Stimulated activated CD4-positive, alpha-beta T cell treated with anti-CD3 and anti-CD28 coated beads, Interleukin-4, amount 100 ng/mL, for 4 hours (primary cell): ENCODE measurements at regions not wholly inside any gene's neighbourhood (a gene's known extent, or its start where the extent isn't known, plus 50 kb on each side); places are given as distances from the start of the nearest gene placed in this dataset.

ENCODE experiments used
- DNase-seq, 2 experiments: peaks; one replicate each; pipeline ENCODE4 v3.0.0-alpha.2; 2020

DNA sequence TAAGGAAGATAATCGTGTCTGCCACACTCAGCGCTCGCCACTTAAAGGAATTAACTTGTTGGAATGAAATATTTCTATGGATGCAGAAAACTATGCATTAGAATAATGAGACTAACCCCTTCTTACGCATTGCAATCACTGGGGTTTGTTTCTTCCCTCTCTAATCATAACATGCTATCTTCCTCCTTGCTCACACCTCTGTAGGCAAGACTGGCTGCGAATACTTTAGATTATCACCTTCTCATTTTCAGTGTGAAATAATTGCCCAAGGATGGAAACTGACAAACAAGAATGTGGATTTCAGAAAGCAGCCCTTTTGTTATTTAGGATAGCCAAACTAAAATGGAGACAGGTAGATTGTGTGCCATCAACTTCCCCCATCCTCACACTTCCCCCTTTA is 349.4 kb downstream of the MID1IP1 start:
- DNase-seq: no peak

DNA sequence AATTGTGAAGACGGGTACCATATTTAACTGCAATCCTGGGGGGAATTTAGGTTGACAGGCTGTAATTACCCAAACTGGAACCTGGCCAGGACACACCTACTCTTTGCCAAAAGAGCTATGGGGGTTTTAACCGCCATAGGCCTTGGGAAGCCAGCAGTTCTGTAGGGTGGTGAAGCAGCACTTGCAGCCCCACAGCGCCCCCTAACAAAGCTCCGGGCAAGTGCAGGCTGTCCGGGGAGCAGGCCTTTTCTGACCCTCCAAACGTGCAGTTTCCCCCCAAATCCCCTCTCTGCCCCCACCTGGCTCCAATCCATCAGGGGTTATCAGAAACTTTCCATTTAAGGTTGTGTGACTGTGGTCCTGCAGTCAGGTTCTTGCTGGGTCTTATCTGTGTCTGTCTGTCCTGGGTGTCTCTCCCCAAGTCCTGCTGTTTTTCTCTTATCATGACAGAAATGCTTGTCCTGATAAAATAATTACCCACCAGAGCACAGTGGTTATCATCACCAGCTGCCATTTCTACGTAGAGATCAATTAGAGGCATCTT is 350.9 kb downstream of the MID1IP1 start:
- DNase-seq: peak in 1 of 2 experiments; percentile 15

DNA sequence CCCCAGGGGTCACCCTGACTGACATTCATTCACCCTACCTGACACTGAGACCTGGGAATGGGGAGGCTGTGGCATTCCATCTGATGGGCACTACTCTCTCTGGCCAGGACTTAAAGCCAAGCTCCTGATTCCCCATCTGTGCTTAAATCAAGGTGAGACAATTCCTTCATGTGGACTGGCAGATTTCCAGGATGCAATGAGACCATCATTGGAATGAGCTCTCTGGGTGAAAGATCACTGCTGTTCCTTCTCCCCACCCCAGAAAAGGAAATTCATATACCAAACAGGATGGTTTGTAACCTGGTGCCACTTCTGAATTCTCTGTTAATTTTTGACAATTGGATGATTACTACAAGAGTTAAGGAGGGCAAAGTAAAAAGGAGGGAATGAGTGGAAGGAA is 354.8 kb downstream of the MID1IP1 start:
- no peak for DNase-seq

DNA sequence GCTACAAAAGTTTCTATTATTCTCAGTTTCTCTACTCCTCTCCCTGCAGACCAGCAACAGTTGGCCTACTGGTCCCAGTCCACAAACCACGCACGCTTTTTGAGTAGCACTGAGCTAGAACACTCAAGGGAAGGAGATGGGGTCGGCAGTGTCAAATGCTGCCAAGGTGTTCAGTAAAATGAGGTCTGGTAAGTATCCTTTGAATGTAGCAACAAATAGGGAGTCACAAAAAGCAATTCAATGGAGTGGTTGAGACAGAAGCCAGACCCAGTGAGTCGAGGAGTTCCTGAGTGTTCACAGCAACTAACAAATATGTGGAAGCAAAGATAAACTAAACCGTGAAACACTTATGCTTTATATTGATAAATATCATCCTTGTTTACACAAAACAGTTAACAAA is 355.7 kb downstream of the MID1IP1 start:
- DNase-seq: no peak

DNA sequence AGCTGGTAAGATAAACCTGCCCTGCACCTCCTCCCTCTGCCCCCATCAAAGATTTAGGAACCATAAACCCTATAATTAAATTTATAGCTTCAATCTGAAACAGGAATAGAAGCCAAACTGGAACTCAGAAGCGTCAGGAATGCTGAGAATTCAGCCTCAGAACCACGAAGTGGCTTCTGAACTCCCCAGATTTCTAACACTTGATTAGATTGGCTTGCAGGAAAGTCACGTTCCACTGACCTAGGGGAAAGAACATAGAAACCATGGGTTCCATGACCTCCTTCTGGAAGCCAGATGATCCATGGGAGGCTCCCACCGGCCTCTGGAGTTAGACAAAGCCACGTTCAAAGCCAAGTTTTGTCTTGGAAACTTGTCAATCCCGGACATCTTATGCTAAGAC is 356.5 kb downstream of the MID1IP1 start:
- DNase-seq: no peak

DNA sequence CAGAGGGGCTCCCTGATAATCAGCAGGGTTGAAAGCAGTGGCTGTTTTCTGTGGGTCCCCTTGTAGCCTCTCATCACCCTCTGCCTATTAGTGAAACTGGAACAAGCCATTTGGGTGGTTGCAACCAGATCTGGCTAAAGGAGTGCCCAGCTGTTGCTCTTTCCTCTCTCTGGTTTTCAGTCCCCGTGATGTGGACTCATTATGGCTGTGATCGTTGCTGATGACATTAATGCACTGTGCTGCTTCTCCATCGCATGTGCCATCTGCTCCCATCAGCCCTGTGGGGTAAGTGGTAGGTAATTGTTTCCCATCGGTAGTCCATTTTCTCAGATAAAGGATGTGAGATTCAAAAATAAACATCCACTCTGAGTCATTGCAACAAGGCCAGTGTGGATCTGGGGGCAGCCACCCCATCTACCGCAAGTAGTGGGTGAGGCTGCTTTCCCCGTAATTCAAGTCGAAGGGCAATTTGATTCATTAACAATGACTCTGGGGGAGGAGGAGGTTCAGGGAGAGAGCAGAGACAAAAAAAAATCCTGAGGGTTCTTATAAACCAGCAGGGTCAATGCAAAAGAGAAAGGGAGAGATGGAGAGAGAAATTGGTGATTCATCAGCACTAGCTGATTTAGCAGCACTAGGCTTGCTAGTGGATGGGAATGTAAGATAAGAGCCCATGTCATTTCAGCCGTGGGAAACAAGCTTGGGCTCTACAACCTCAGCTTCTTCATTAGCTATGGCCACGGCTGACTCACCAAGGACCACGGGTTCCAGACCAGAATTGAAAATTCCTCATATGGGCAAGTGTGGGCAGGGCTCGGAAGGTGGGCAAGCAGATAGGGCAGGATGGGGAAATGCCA is 357.8 kb downstream of the MID1IP1 start:
- no peak for DNase-seq

DNA sequence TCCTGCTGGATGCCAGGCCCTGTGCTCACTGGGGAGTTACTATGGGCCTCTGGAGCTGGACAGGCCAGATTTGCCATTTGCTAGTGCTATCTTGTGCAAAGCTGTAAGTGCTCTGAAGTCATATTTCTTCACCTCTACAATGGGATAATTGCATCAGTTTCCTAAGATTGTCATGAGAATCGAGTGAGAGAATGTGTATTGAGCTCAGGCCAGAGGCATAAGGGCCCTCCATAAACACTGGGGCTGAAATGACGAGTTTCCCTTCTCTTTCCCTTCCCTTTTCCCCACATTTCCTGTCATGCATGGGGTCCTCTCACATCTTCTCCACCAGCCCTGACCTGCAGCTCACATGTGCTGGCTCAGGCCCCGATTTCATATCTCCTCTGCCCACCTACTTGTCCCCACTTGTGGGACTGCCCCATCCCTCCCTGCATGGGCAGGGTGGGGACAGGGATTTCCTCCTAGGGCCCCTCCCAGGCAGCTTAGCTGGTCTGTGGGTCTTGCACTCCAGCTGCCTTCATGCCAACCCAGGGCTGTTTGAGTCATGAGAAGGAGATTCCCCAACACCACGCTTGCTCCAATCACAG is 358.8 kb downstream of the MID1IP1 start:
- DNase-seq: no peak

DNA sequence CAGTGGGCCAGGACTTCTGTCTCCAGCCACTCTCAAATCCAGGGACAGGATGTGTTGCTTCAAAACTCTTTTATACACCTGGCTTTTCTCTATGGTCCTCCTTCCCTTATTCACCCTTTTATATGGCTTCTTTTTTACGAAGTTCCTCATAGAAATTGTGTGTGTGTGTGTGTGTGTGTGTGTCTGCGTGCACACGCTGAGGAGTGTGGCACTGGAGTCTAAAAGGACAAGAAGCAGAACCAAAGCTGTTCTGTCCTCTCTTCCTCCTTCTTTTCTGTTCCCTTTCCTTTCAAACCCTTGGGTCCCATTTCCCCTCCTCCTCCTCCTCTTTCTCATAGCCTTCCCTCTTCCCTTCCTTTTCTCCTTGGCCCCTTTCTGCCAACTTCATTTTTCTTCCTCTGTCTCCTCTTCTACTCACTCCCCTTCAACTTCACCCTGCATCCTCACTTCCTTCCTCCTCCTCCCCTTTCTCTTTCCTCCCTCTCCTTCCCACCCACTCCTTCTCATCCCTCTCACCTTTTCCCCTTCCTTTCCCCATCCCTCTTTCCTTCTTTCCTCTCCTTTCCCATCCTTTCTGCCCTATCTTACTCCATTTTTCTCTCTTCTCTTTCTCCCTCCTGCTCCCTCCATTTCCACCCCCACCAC is 360.5 kb downstream of the MID1IP1 start:
- DNase-seq: no peak

DNA sequence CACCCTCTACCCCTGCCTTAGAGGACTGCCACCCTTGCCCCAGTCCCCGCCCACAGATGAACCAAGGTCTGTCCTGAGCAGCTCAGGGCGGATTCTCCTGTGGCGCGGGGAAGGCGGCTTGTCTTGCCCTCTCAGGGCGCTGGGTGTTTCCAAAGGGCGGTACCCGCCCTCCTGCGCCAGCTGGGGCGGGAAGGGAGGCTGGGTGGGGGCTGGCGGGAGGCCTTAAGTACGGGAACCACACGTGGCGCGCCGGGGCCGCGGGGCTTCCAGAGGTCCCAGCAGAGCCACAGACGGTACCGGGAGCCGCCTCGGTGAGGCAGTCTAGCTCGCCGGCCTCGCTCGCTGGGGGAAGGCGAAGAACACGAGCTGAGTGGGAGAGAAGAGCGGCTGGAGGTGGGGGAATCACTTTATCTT is 361.1 kb downstream of the MID1IP1 start:
- peak; percentile 55 to 65 for DNase-seq

DNA sequence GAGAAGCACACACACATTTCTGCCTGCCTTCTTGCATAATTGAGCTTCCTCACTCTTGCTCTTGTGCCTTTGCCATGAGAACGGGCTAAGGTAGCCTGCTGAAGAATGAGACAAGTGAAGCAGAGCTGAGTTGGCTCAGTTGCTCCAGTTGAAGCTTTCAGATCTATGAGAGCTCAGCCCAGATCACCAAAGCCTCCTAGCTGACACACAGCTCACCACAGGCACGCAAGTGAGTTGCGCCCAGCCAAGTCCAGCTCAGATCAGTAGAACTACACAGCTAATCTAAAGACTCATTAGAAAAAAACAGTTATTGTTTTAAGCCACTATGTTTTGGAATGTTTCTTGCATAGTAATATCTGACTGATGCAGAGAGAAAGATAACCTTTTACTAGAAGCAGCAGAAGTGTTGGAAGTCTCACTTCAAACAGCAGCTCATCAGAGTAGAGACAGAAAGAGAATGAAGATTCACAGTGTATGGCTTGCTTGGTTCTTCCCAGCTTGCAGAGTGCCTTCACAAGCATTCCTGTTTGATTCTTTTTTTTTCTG is 362.4 kb downstream of the MID1IP1 start:
- DNase-seq: no peak

DNA sequence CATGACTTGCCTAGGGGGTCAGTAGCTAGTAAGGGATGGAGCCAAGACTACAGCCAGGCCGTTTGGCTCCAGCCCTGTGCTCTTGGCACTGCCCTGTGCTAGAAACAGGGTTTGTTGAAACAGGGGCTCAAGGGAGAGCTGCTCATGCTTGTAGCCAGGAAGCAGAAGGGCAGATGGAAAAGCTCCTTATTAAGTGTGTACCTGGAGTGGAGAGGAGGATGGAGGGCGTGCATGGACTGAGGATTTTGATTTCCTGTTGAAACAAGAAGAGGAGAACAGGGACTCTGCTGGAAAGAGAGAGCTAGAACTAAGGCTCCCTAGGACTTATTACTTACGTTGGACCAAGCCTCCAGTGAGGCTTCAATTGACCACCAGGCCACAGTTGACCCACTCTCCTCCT is 363.0 kb downstream of the MID1IP1 start:
- no peak for DNase-seq

DNA sequence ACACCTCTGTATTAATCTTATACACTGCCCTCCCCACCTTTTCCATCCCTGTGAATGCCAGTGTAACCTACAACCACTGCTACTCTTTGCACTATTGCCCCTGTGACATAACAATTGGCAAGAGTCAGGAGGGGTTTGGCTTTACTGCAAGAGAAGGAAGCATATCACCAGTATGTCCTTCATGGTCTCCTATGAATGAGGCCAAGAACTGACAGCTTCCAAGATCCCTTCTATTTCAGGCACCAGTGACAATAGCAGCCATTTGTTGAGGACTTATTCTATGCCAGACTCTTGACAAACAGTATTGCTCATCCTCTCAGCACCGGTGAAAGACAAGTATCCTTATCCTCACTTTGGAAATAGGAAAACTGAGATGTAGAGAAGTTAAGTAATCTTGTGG is 363.9 kb downstream of the MID1IP1 start:
- DNase-seq: no peak

DNA sequence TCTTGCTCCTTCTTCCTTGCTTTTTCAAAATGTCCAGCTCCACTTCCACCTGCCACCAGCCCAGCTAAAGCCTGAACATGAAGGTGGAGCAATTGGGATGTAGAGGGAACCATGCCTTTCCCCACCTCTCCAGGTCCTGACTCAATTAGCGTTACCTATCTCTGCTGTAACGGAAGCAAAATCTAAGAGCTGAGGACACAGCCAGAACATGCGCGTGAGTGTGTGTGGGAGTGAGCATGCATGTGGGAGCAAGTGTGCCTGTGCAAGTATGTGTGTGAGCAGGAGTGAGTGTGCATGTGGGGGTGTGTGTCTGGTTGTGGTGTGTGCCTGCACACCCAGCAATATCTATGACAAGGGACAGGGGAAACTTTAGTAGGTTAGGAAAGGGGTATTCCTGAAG is 364.5 kb downstream of the MID1IP1 start:
- peak in 1 of 2 experiments; percentile 7 for DNase-seq

DNA sequence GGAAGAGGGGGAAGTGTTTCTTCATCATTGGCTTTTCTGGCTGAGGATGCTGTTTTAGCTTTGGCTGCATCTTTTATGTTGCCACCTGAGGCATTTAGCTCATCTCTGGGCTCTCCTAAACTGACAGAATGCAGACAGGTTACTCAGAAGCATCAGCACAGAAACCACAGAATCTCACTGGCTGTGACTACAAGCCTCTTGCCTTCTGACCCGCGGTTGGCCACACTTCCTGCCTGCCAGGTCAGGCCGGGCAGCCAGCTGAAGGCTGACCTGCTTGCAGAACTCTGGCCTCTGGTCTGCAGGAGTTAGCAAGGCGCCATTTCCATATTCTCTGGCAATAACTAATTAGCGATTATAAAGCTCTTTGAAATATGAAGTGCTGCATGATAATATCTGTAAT is 366.5 kb downstream of the MID1IP1 start:
- DNase-seq: no peak

DNA sequence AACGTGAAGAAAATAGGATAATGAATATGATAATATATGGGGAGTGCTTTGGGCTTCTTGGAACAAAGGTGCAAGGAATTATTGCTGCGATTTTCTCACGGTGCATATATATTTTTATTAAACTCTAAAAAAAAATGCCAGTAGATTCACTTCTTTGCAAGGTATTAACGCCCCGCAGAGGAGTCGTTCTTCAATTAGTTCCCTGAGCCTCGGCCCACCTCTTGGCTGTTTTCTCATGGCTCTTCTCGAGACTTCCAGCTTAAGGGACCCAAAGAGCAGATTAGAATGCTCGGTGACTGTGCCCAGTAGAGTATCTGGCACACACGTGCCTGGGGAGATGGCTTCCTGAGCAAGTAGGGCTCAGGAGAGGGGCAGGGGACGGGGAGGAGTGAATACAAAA is 367.4 kb downstream of the MID1IP1 start:
- no peak for DNase-seq

DNA sequence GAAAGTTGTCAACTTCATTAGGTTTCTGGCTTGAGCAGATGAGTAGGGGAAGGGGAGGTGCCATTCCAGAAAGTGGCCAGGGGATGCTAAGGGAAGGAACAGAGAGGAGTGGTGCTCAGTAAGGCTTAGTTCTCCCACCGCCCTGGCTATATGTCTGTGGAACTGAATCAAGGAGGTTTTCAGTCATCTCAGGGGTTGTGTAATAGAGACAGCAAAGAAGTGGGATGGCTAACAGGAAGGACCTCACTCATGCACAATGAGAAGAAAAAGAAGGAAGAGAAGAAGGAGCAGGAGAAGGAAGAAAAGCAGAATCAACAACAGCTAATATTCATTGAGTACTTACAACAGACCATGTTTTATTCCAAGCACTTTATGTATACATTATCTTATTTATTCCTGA is 368.7 kb downstream of the MID1IP1 start:
- DNase-seq: no peak

DNA sequence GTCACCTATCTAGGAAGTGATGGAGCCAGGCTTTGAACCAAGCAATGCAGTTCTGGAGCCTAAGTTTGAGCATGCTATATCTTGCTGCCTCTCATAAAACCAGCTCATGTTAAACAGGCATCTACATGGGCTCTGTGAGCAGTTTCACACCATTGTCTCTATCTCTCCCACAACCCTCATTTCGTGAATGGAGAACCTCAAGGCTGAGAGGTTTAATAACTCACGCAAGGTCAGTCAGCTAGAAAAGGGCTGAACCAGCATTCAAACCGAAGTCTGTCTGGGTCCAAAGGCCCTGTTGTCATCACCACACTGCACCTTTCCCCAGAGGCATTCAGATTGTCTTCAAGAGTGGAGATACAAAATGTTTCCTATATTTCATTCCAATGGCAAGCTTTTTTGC is 369.2 kb downstream of the MID1IP1 start:
- no peak for DNase-seq

DNA sequence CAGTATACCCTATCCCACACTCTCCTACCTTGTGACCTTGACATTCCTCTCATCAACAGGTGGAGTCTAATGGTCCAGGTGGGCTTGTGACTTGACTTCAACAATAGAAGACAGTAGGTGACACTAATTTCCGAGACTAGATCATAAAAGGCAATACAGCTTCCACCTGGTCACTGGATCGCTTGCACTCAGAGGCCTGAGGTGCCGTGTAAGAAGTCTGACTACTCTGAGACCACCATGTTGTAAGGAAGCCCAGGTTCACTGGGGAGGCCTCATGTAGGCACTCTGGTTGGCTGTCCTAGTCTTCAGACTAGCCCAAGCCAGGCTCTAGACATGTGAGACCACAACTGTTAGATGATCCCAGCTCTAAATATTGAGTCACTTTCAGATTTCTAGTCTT is 370.4 kb downstream of the MID1IP1 start:
- DNase-seq: no peak

DNA sequence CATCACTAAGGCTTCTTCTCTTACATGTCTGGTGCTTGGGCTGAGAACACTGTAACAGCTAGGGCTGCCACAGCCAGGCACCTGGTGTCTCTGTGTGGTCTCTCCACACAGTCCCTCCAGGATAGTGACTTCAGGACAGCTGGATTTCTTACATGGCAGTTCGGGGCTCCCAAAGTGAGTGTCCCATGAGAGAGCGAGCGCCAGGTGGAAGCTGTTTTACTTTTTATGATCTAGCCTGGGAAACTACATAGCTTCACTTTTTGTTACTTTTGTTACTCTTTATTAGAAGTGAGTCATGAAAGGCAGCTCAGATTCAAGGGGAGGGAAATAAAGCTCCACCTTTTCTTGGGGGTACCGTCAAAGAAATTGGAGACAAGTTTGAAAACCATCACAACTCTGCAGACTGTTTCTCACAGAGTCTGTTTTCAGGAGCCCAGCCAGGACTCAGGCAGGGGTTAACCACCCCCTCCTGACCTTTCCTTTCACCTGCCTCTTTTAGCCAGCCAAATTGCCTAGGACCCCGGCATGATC is 373.0 kb downstream of the MID1IP1 start:
- DNase-seq: no peak

DNA sequence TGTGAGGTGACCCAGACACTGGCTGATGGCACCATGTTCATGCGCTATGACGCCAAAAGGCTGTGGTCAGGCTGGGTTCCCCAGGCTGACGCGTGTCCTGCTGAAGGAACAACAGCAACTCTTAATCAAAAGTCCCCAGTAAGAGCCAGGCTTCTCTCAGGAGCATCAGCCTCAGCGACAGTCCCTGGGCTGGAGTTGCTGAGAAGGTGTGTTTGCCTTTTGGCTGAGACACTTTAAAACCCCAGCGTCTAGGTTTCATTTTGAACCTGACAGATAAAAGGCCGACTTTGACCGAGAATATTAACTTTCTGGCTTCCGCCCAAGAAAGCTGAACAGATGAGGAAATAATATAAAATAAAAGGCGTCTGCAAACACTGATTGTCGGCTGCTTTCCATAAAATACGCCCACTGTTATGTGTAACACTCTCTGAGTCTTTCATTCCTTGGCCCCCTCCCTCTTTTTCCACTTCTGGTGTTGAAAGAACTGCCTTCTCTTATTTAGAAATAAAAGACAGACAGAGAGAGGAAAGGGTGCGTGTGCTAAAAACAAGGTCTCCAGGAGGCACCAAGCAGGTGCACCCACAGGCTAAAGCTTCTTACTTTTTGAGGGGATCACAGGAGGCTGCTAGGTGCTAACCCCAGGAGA is 373.6 kb downstream of the MID1IP1 start:
- peak in 1 of 2 experiments; percentile 27 for DNase-seq

DNA sequence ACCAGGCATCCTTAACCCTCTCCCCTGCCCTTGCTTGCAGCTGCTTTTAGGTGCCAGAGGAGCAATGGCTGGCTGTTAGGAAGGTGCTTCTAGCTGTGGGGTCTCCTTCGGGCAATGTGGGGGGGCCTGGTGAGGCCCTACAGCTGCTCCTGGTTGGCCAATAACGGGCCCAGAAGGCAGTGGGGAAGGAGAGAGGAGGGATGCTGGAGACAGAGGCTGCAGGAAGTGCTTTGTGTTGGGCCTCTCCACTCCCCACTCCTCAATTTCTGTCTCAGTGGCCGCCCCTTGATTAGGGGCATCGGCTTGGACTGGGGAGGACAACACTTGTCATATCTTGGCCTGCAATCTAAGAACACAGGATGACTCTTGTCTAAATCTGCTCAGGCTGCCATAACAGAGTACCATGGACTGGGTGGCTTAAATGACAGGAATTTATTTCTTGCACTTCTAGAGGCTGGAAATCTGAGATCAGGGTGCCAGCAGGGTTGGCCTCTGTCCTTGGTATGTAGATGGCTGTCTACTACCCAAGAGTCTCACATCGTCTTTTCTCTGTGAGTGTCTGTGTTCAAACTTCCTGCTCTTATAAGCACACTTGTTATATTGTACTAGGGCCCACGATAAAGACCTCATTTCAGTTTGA is 374.3 kb downstream of the MID1IP1 start:
- no peak for DNase-seq

DNA sequence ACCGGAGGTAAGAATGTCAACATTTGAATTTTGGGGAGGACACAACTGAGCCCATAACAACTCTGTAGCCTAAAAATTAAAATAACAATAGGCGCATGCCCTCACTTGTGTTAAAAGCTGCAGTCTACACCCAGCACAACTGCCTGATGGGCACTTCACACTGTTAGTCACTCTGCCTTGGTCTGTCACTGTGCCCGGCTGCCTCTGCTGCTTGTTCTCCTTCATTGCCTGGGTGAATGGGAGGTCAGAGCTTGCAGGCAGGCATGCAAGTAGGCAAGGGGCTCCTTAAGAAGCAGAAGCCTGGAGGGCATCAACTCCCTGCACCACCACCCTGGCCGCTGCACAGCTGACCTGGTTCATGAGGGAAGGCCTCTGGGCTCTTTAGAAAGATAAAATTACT is 374.8 kb downstream of the MID1IP1 start:
- DNase-seq: no peak
